HUES6 (cell line): ENCODE measurements at regions not wholly inside any gene's neighbourhood (a gene's known extent, or its start where the extent isn't known, plus 50 kb on each side); places are given as distances from the start of the nearest gene placed in this dataset.
A peak's percentile ranks its signal among the peaks of the same experiment; 100 is the strongest.
"Not testable (repeated sequence)": the region's sequence is repeated elsewhere in the genome, so short reads cannot be mapped to it uniquely, and the experiment has no call there.

ENCODE experiments used
- H3K27ac ChIP-seq: 2 replicates; pipeline ENCODE4 v1.7.0; 2013; ENCODE audit warnings: low read depth, mild to moderate bottlenecking, low read length, inconsistent platforms
- H3K27me3 ChIP-seq: 2 replicates; pipeline ENCODE4 v1.6.1; 2013; ENCODE audit warnings: low read length; ENCODE audit not compliant: control insufficient read depth, insufficient read depth
- H3K36me3 ChIP-seq: 2 replicates; pipeline ENCODE4 v1.6.1; 2013; ENCODE audit warnings: low read length; ENCODE audit not compliant: control insufficient read depth, insufficient read depth
- H3K4me1 ChIP-seq: 2 replicates; pipeline ENCODE4 v1.6.1; 2013; ENCODE audit warnings: low read length; ENCODE audit not compliant: control insufficient read depth, insufficient read depth
- H3K4me3 ChIP-seq: 2 replicates; pipeline ENCODE4 v1.5.1; 2013; ENCODE audit warnings: low read depth, low read length
- H3K9ac ChIP-seq: one replicate; pipeline ENCODE4 v1.6.1; 2013; ENCODE audit warnings: mild to moderate bottlenecking, low read length
- H3K9me3 ChIP-seq: 2 replicates; pipeline ENCODE4 v1.6.1; 2013; ENCODE audit warnings: low read depth, low read length; ENCODE audit not compliant: control insufficient read depth, insufficient read depth

DNA sequence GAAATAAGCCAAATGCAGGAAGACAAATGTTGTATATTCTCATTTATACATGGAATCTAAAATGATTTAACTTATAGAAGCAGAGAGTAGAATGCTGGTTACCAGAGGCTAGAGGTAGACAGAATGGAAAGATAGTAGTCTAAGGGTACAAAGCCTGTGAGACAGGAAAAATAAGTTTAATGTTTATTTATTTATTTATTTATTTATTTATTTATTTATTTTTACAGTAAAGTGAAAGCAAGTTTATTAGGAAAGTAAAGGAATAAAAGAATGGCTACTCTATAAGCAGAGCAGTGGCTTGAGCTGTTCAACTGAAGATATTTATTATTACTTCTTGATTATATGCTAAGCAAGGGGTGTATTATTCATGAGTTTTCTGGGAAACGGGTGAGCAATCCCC lies 203.2 kb downstream of the LAS1L start:
- no peak overlapping the region for H3K9ac ChIP-seq
- H3K27me3 ChIP-seq: no peaks in the 10 kb centered on the region
- H3K36me3 ChIP-seq: no peaks in the 10 kb centered on the region
- H3K9me3 ChIP-seq: peaks cover 10% of the 10 kb centered on the region; the same call in 1 of the 2 replicates
- no peak overlapping the region for H3K27ac ChIP-seq
- no peaks in the 10 kb centered on the region for H3K4me1 ChIP-seq
- H3K4me3 ChIP-seq: no peak overlapping the region

DNA sequence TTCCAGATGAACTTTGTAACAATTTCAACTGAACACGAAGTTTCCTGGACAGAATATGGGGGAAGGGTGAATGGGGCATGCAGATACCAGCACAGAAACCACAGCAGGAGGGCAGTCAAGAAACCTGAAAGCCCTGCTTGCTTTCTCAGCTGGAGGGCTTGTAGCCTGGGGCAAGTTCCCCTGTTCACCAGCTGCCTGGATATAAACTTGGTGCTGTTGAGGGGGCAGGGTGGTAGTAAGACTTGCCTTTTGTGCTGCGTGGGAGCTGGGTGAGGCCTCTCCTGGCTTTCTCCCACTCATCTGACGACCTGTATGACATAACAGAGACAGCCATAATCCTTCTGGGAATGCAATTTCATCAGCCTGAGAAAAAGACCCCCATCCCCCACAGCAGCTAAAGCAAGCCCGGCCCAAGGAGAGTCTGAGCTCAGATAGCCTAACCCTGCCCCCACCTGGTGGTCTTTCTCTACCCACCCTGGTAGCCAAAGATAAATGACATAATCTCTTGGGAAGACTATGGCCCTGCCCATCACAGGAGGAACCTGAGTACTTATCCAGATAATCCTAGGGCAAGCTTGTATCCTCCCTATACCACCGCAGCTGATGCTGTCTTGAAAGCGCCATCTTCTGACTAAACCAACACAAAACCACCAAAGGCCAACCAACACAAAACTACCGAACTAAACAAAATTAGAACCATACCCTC lies 234.3 kb downstream of the LAS1L start:
- H3K36me3 ChIP-seq: no peaks in the 10 kb centered on the region
- H3K4me3 ChIP-seq: peak overlapping the region; percentile 39; the same call in 1 of the 2 replicates

DNA sequence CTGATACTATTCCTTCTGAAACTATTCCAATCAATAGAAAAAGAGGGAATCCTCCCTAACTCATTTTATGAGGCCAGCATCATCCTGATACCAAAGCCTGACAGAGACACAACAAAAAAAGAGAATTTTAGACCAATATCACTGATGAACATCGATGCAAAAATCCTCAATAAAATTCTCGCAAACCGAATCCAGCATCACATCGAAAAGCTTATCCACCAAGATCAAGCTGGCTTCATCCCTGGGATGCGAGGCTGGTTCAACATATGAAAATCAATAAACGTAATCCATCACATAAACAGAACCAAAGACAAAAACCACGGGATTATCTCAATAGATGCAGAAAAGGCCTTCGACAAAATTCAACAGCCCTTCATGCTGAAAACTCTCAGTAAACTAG lies 251.7 kb downstream of the LAS1L start:
- H3K27me3 ChIP-seq, H3K36me3 ChIP-seq, H3K27ac ChIP-seq, H3K4me1 ChIP-seq, H3K4me3 ChIP-seq, H3K9ac ChIP-seq: not testable (repeated sequence)
- peaks cover 15% of the 10 kb centered on the region; the same call in 1 of the 2 replicates for H3K9me3 ChIP-seq

More for the DNA sequence above, 234.3 kb downstream of the LAS1L start:
- Histone ChIP-seq H3K9ac (peak overlapping the region; percentile 75), H3K27me3 (no peaks in the 10 kb centered on the region), H3K9me3 (peaks cover 24% of the 10 kb centered on the region), H3K4me1 (peaks cover 9% of the 10 kb centered on the region; the same call in 1 of the 2 replicates), H3K27ac (peak overlapping the region; percentile 86; the same call in 1 of the 2 replicates)

DNA sequence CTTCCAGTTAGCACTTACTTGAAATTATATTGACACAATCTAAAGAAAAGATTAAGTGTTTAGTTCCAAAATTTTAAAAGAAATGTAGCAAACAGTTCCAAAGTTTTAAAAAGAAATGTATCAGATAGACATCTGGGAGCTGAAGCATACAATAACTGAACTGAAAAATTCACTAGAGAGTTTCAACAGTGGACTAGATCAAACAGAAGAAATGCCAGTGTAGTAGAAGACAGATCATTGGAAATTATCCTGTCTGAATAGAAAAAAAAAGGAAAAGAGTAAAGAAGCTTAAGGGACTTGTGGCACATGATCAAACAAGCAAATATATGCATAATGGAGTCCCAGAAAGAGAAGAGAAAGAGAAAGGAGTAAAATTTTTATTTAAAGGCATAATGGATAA lies 261.4 kb downstream of the LAS1L start:
- Histone ChIP-seq H3K27ac (no peak overlapping the region), H3K9me3 (peaks cover 34% of the 10 kb centered on the region), H3K27me3 (no peaks in the 10 kb centered on the region), H3K4me3 (no peak overlapping the region), H3K36me3 (no peaks in the 10 kb centered on the region), H3K4me1 (no peaks in the 10 kb centered on the region), H3K9ac (no peak overlapping the region)

DNA sequence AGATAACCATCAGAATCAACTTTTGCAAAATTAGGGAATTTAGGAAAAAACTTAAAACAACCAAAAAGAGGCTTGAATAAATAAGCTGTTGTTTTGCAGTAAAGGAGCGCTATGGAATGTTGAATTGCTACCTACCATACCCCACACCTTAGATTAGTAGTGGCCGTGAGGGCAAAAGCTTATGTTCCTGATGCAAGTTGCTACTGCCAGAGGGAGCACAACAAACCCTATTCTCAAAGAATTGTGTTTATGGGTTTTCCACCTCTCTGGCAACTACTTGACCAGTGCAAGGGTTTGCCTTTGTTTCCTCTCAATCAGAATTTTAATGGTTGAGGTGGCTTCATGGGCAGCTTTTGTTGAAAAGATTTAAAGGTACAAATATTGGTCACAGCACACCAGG lies 268.1 kb downstream of the LAS1L start:
- H3K27me3 ChIP-seq: no peaks in the 10 kb centered on the region
- H3K9ac ChIP-seq: no peak overlapping the region
- no peak overlapping the region for H3K27ac ChIP-seq
- no peaks in the 10 kb centered on the region for H3K36me3 ChIP-seq
- H3K4me3 ChIP-seq: no peak overlapping the region
- H3K9me3 ChIP-seq: peaks cover 7% of the 10 kb centered on the region; the same call in 1 of the 2 replicates
- peaks cover 13% of the 10 kb centered on the region for H3K4me1 ChIP-seq

DNA sequence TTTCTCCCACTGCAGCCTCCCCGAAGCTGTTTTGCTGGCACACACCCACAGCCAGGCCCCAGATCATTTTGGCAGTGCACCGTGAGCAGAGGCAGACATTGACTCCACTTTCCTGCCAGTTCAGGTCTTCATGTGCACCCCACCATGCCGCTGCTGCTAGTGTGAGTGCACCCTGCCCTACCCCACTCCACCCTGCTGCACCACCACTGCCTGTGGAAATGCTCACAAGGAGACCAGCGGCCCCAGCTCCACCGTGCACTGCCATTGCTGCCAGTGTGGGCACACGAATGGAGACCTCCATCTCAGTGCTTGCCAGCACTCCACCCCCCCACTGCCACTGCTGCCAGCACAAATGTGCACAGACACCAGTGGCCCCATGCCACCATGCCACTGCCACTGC lies 277.6 kb upstream of the ZC4H2 start:
- Histone ChIP-seq H3K4me3 (no peak overlapping the region), H3K9ac (no peak overlapping the region), H3K27ac (no peak overlapping the region), H3K36me3 (no peaks in the 10 kb centered on the region), H3K27me3 (no peaks in the 10 kb centered on the region), H3K9me3 (peaks cover 20% of the 10 kb centered on the region), H3K4me1 (no peaks in the 10 kb centered on the region)

DNA sequence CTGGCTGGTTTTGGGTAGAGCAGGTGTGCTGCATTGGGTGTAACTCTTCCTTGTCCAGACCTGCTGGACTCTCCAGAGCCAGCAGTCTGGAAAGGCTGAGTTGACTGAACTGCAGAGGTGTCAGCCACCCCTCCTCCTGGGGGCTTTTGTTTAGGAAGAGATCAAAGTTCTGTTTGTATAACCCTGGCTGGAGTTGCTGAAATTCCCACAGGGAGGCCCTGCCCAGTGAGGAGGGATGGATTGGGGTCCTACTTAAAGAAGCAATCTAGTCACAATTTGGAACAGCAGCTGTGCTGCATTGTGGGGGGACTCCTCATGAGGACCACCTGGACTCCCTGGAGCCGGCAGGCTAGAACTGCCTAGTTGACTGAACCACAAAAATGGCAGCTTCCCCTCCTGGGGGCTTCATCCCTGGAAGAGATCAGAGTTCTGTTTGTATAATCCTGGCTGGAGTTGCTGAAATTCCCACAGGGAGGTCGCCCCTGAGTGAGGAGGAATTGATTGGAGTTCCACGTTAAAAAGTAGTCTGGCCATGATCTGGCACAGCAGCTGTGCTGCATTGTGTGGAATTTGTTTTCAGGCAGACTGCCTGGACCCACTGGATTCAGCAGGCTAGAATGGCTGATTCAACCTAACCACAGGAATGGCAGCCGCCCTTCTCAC lies 264.9 kb upstream of the ZC4H2 start:
- Histone ChIP-seq H3K27me3 (no peaks in the 10 kb centered on the region), H3K4me1 (no peaks in the 10 kb centered on the region), H3K9me3 (peaks cover 33% of the 10 kb centered on the region), H3K4me3 (no peak overlapping the region), H3K36me3 (no peaks in the 10 kb centered on the region), H3K9ac (no peak overlapping the region), H3K27ac (no peak overlapping the region)

DNA sequence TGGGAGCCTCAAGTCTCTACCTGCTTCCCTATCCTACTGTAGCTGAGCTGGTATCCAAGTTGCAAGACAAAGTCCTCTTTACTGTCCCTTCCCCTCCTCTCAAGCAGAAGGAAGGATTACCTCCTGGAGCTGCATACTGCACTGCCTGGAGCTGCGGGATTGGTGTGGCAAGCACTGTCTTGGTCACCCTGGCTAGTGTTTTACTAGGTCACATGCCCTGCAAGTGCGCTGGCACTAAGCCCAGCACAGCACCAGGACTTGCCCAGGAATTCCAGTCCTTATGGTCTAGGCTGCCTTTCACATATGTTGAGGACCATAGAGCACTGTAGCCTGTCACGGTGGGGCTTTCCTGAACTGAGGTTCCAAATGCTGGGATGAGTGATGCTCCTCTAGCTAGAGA lies 227.3 kb upstream of the ZC4H2 start:
- no peaks in the 10 kb centered on the region for H3K36me3 ChIP-seq
- H3K9ac ChIP-seq: no peak overlapping the region

DNA sequence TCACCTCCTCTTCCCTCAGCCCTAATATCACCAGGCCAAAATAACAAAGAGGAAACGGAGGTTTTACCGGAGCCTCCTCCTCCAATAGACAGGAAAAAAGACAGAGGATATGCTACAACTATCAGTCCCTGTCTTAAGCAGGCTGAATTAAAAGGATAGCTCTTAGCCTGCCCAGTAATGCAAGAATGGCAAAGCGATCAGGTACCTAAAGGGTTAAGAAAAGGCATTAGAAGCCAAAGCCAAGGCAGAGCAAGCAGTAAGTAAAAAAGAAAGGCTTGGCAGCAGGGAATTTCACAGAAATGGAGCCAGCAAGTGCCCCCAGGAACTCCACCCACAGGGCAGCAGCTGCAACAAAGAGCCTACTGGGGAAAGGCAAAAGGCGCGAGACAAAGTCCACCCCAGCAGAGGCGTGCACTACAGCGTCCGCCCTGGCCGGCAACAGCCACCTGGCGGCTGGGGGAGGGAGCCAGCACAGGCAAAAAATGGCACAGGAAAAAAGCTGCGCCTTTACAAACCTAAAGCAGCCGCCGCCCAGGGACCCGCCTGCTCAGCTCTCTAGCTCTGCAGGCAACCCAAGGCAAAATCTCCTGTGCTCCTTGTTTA lies 220.6 kb upstream of the ZC4H2 start:
- H3K27ac ChIP-seq: peak overlapping the region; percentile 72; the same call in 1 of the 2 replicates

More for the DNA sequence above, 227.3 kb upstream of the ZC4H2 start:
- H3K27me3 ChIP-seq: no peaks in the 10 kb centered on the region
- H3K4me3 ChIP-seq: no peak overlapping the region
- H3K27ac ChIP-seq: no peak overlapping the region
- H3K4me1 ChIP-seq: no peaks in the 10 kb centered on the region
- peaks cover 23% of the 10 kb centered on the region; the same call in 1 of the 2 replicates for H3K9me3 ChIP-seq

DNA sequence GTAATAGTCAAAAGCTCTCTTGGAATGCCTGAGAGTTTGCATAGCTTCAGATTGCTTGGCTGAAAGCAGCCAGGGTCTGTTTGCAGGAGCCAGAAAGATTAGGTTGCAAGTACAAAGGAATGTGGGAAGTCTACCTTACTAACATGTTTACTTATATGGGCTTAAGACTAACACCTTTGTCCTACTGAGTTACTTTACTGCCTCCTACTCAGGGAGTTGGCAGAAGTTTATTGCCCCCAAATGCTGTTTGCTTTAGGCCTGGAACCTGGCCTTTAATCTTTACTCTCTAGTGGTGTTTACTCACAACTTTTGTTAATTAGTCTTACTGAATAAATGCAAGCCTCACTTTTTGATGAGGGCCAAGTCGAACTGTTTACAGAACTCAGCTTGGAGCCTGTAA lies 219.4 kb upstream of the ZC4H2 start:
- H3K27me3 ChIP-seq: no peaks in the 10 kb centered on the region
- peak overlapping the region; percentile 69 for H3K9ac ChIP-seq
- H3K4me1 ChIP-seq: peaks cover 32% of the 10 kb centered on the region
- H3K4me3 ChIP-seq: 0 out of 2 replicates have a peak overlapping the region, but pooled peaks have one; percentile 18
- no peaks in the 10 kb centered on the region for H3K36me3 ChIP-seq
- H3K27ac ChIP-seq: no peak overlapping the region; the same call in 1 of the 2 replicates
- H3K9me3 ChIP-seq: peaks cover 2% of the 10 kb centered on the region; the same call in 1 of the 2 replicates

More for the DNA sequence above, 220.6 kb upstream of the ZC4H2 start:
- Histone ChIP-seq H3K27me3 (no peaks in the 10 kb centered on the region), H3K9ac (peak overlapping the region; percentile 69), H3K36me3 (no peaks in the 10 kb centered on the region), H3K9me3 (peaks cover 2% of the 10 kb centered on the region; the same call in 1 of the 2 replicates), H3K4me1 (peaks cover 32% of the 10 kb centered on the region), H3K4me3 (peak overlapping the region; percentile 44)

DNA sequence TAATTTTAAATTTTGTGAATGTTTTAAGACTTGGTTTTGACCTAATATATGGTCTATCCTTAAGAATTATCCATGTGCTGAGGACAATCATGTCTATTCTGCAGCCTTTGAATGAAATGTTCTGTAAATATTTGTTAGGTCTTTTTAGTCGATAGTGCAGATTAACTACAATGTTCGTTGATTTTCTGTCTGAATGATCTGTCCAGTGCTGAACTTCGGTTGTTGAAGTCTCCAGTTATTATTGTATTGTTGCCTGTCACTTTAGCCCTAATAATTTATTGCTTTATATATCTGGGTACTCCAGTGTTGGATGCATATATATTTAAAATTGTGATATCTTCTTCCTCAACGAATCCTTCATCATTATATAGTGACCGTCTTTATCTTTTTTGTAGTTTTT lies 218.3 kb upstream of the ZC4H2 start:
- H3K36me3 ChIP-seq: no peaks in the 10 kb centered on the region
- H3K4me1 ChIP-seq: peaks cover 32% of the 10 kb centered on the region
- H3K4me3 ChIP-seq: no peak overlapping the region
- H3K27me3 ChIP-seq: no peaks in the 10 kb centered on the region
- no peak overlapping the region for H3K9ac ChIP-seq
- H3K27ac ChIP-seq: no peak overlapping the region
- peaks cover 2% of the 10 kb centered on the region; the same call in 1 of the 2 replicates for H3K9me3 ChIP-seq
